ENCODE measurements at regions not wholly inside any gene's neighbourhood (a gene's known extent, or its start where the extent isn't known, plus 50 kb on each side); places are given as distances from the start of the nearest gene placed in this dataset.

GRCh38 chr15:46317029-46317428 is 682.2 kb downstream of the SQOR start:
- no peak for TF ChIP-seq CTCF (IDR thresholded peaks at IDR 0.05 in 2 of 3, conservative IDR thresholded peaks at IDR 0.05 in 1 of 3; ENCODE audit: control insufficient read depth in 2 of 3, extremely low read depth in 1 of 3, insufficient read depth in 1 of 3, low read depth in 3 of 3, low read length in 3 of 3)
- TF ChIP-seq EP300 (IDR thresholded peaks at IDR 0.05; ENCODE audit: borderline replicate concordance in 1 of 2, control insufficient read depth in 1 of 2, low read depth in 2 of 2, low read length in 2 of 2) = no peak
- TF ChIP-seq, protein P1, sequence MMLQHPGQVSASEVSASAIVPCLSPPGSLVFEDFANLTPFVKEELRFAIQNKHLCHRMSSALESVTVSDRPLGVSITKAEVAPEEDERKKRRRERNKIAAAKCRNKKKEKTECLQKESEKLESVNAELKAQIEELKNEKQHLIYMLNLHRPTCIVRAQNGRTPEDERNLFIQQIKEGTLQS (IDR thresholded peaks at IDR 0.05; ENCODE audit: borderline replicate concordance, extremely low read depth, low read depth, low read length) = no peak
- TF ChIP-seq SMAD1 (IDR thresholded peaks at IDR 0.05; ENCODE audit: low read depth, partially characterized antibody) = no peak
- TF ChIP-seq POLR2A (IDR thresholded peaks at IDR 0.05; ENCODE audit: low read depth, low read length) = no peak
- no peak for TF ChIP-seq EGR1 (IDR thresholded peaks at IDR 0.05; ENCODE audit: borderline replicate concordance in 1 of 2, low read depth in 2 of 2, low read length in 2 of 2)
- TF ChIP-seq POLR2AphosphoS5 (IDR thresholded peaks at IDR 0.05; ENCODE audit: low read length) = no peak
- TF ChIP-seq, protein P2, sequence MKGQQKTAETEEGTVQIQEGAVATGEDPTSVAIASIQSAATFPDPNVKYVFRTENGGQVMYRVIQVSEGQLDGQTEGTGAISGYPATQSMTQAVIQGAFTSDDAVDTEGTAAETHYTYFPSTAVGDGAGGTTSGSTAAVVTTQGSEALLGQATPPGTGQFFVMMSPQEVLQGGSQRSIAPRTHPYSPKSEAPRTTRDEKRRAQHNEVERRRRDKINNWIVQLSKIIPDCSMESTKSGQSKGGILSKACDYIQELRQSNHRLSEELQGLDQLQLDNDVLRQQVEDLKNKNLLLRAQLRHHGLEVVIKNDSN (IDR thresholded peaks at IDR 0.05; ENCODE audit: borderline replicate concordance, extremely low read length, insufficient read depth, low read depth, low read length) = no peak
- no peak for TF ChIP-seq JUNB (IDR thresholded peaks at IDR 0.05)

Data from GM12878 (cell line).